ENCODE measurements at regions not wholly inside any gene's neighbourhood (a gene's known extent, or its start where the extent isn't known, plus 50 kb on each side); places are given as distances from the start of the nearest gene placed in this dataset.

DNA sequence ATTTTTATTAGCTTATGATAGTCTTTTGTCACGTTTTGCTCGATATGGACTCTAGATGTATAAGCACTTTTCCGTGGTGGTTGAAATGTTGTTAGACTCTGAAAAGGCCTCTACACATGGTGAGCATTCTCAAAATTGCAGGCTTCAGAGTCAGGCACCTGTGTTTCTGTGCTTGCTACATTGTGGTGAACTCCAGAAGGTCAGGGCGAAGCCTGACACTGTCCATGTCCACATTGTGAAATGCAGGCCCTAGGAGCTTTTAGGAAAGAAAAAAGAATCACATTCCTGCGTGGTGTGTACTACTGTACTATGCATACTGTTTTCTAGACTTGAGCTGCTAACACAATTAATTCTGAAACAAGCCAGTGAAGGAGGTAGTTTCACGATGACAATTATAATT is 86.3 kb downstream of the HS3ST1 start:
- no peak for DNase-seq (ENCODE audit: low read depth)

- no peak for DNase-seq (ENCODE audit: low read depth)
Measured at GRCh38 chr4:11341337-11342043, 87.2 kb downstream of the HS3ST1 start.

DNA sequence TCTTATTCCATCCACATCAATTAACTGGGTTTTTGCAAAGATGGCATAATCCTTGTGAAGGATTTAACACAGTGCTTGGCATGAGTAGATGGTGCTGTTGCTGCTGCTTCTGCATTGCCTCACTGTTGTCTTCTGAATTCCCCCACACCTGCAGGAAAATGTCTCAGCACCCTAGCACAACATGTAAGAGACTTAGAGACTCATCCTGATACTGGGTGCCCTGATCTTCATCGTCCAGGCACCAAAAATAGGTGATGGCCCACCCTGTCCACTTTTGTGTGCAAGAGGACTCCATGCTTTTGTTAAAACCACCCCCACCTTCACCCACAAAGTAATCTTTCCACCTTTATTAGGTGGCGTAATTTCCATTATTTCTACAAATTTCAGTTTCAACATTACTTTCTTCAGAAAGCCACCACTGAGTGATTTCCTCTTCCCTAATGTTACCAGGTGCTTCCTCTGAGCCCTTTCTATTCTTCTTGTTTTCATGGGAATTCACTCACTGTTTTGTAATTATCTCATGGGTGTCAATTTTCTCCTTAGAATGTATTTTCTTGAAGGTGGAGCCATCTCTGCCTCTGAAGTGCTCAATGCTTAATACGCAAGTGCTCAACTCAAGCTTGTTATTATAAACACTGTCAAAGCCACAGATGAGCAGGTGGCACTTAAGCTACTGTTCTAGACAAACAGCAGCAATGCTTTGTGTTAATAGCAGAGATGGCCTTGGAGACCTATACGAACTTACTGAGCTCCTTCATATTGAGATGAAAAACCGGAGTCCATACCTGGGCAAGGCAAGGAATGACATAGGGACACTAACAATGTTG is 89.5 kb downstream of the HS3ST1 start:
- no peak for DNase-seq (ENCODE audit: low read depth)

GRCh38 chr4:11337287-11337686 is 91.4 kb downstream of the HS3ST1 start:
- DNase-seq (ENCODE audit: low read depth): no peak

DNA sequence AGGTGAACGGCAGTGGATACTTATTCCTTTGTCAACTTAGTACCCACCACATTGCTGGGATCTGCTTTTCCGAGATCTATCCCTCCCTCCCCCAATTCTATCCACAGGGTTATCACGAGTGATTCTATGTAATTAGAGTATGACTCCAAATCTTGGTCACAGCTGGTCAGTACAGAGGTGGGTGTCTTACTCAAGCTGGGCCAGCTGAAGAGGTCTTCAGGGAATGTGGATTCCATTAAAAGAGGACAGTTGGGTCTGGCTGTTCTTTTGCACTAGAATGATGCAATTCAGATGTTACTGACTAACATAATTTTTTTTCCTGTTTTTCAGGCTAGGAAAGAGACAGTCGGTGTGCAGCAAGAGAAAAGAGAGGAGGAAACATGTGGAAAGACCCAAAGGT is 92.3 kb downstream of the HS3ST1 start:
- DNase-seq (ENCODE audit: low read depth): no peak

GRCh38 chr4:11334887-11335286 is 93.8 kb downstream of the HS3ST1 start:
- no peak for DNase-seq (ENCODE audit: low read depth)

- DNase-seq (ENCODE audit: low read depth): no peak
Measured at GRCh38 chr4:11328401-11328800, 100.3 kb downstream of the HS3ST1 start.

- DNase-seq (ENCODE audit: low read depth): no peak
Measured at GRCh38 chr4:11326021-11326420, 102.7 kb downstream of the HS3ST1 start.

GRCh38 chr4:11323771-11324170 is 104.9 kb downstream of the HS3ST1 start:
- no peak for DNase-seq (ENCODE audit: low read depth)

GRCh38 chr4:11313157-11313943 is 115.3 kb downstream of the HS3ST1 start:
- no peak for DNase-seq (ENCODE audit: low read depth)

DNA sequence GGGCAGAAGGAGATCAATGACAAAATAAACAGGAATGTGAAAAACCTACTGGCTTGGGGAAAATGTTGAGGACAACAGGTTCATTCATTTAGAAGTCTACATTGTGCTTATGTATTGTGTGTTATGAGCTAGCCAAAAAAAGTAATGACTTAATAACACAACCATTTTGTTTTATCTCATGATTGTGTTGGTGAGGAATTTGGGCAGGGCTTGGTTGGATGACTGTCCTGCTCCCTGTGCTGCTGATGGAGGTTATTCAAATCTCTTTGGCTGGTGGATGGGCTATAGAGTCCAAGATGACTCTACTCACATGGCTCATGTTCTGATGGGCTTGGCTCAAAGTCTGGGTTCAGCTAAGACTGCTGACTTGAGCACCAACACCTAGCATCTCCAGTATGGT is 116.3 kb downstream of the HS3ST1 start:
- DNase-seq (ENCODE audit: low read depth): no peak

GRCh38 chr4:11301075-11301660 is 127.5 kb downstream of the HS3ST1 start:
- no peak for DNase-seq (ENCODE audit: low read depth)

DNA sequence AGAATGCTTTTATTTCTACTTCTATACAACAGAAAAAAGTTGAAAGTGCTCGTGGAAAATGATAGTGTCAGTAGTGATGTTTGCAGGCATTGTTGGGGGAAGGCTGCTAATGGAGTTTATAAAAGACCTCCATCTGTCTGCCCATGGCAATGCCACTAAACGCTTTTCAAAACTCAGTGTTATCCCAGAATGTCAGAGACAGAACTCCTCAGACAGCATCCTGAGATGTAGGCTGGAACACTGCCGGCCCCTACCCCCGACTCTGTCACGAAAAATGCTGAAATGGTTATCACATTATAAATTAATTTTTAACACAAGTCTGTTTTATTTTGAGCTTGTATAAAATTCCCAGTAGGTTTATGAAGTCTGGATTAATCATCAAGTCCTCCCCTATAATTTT is 128.9 kb downstream of the HS3ST1 start:
- no peak for DNase-seq (ENCODE audit: low read depth)

DNA sequence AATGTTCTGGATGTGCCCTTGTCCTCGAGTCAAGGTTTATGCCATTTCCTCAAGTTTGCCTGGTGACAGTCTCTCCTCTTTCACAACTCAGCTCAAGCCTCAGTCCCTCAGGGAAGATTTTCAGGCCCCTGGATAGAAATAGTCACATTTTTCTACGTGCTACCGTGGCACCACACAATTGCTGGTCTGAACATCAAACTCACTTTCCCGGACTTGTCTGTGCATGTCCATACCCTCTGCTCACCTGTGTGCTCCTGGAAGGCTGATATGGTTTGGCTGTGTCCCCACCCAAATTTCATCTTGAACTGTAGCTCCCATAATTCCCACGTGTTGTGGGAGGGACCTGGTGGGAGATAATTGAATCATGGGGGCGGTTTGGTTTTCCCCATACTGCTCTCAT is 129.7 kb downstream of the HS3ST1 start:
- DNase-seq (ENCODE audit: low read depth): no peak

GRCh38 chr4:11298451-11298850 is 130.2 kb downstream of the HS3ST1 start:
- no peak for DNase-seq (ENCODE audit: low read depth)

GRCh38 chr4:11297627-11298026 is 131.1 kb downstream of the HS3ST1 start:
- no peak for DNase-seq (ENCODE audit: low read depth)

GRCh38 chr4:11297201-11297600 is 131.5 kb downstream of the HS3ST1 start:
- DNase-seq (ENCODE audit: low read depth): peak; percentile 1

DNA sequence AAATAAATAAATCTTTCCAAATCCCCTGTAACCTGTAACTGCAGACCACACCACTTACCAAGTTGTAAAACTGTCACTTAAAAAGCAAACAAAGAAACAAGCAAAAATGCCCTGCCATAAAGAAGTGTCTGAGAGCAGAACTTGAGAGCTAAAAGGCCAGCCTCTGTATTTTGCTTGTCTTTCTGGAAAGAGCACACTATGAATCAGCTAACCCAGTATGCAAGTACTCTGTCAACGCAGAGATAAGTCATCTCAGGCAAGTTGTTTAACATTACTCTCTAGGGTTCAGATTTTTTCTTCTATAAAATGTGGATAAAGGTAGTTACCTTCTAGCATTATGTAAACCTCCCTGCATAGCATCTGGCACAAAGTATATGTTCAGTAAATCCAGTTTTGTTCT is 134.8 kb downstream of the HS3ST1 start:
- DNase-seq (ENCODE audit: low read depth): no peak

DNA sequence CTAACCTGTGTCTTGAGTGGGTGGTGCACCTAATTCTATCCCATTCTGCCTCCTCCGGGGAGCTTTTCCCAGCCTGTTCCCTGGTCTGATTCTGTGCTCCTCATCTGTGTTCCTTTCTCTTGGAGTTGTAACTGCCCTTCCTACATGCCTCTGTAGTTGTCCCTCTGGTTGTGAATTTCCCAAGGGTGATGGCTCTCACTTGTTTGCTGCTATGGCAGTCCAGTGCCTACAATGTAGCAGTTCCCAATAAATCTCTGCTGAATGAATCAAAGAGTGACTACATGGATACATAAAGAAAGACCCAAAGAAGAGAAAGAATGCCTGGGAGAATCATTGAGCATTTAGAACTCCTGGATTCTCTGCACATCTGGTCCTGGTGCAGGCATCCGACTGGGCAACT is 141.6 kb downstream of the HS3ST1 start:
- no peak for DNase-seq (ENCODE audit: low read depth)

GRCh38 chr4:11286533-11286932 is 142.2 kb downstream of the HS3ST1 start:
- no peak for DNase-seq (ENCODE audit: low read depth)

- DNase-seq (ENCODE audit: low read depth): no peak
Measured at GRCh38 chr4:11281720-11282119, 147.0 kb downstream of the HS3ST1 start.

DNA sequence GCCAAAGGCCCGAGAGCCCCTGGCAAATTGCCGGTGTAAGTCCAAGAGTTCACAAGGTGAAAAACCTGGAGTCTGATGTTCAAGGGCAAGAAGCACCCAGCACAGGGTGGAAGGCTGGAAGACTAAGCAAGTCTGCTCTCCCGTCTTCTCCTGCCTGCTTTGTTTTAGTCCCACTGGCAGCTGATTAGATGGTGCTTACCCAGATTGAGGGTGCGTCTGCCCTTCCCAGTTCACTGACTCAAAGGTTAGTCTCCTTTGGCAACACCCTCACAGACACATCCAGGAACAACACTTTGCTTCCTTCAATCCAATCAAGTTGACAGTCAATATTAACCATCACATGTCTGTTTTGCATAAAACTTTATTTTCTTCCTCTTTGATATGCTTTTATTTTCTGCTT is 157.4 kb downstream of the HS3ST1 start:
- no peak for DNase-seq (ENCODE audit: low read depth)
